HCT116 (cell line): ENCODE measurements at regions not wholly inside any gene's neighbourhood (a gene's known extent, or its start where the extent isn't known, plus 50 kb on each side); places are given as distances from the start of the nearest gene placed in this dataset.

Source experiments
- ATAC-seq: fragments of 200-7000 bp; cut with Tn5 transposase; 2 replicates; pipeline ENCODE4 v1.9.1; 2020; ENCODE audit warnings: mild to moderate bottlenecking, moderate library complexity
- BruUV-seq: library from RNA; stranded (reverse); fragments of 400-500 nt; replicated peaks from 2 replicates; lab custom pipeline; 2021; lab: Mats Ljungman, UMichigan
- CTCF ChIA-PET: fragments of 300-600 bp; sonication (Branson Sonifier 250); formaldehyde crosslinking; loops from one replicate; lab custom pipeline; 2021; ENCODE audit warnings: antibody characterized with exemption; lab: Charles Lee
- POLR2A ChIA-PET: fragments of 300-600, 350-600 bp; sonication (Branson Sonifier 250); formaldehyde crosslinking; loops from one replicate; lab custom pipeline; 2021; ENCODE audit warnings: antibody characterized with exemption; lab: Charles Lee
- RAD21 ChIA-PET, 2 experiments: fragments of 300-600 bp; sonication (Branson Sonifier 250); formaldehyde crosslinking; loops; one replicate each; lab custom pipeline; 2023; ENCODE audit warnings: low total read pairs in 2 of 2; ENCODE audit not compliant: uncharacterized antibody in 2 of 2, unreplicated experiment in 2 of 2, low non-redundant PET in 1 of 2; lab: Charles Lee
- DNase-seq: peaks from one replicate; pipeline ENCODE4 v3.0.0-alpha.2; 2010; ENCODE audit warnings: low read depth, low spot score
- H2AFZ ChIP-seq: fragments of 200-600 bp; shearing (Covaris generic), sonication (generic); 2 replicates; pipeline ENCODE4 v1.6.1; 2017; ENCODE audit warnings: low read depth, mixed run types, mixed read lengths, antibody characterized with exemption, low read length; ENCODE audit not compliant: poor library complexity, severe bottlenecking
- H3K27ac ChIP-seq: 2 replicates; pipeline ENCODE4 v1.5.1; 2012; ENCODE audit warnings: low read depth, low read length
- H3K27me3 ChIP-seq: fragments of 200-600 bp; sonication (generic); 2 replicates; pipeline ENCODE4 v1.6.1; 2016; ENCODE audit warnings: mixed run types, low read length, mixed read lengths; ENCODE audit not compliant: insufficient read depth
- H3K36me3 ChIP-seq, 2 experiments: fragments of 200-500 bp in 1 of 2; fragments of 200-600 bp in 1 of 2; sonication (Bioruptor generic) in 1 of 2; sonication (generic) in 1 of 2; 2 replicates each; pipeline versions ENCODE4 v1.5.1 to v1.6.1; 2014 to 2016; ENCODE audit warnings: low read length in 2 of 2, inconsistent platforms in 1 of 2, mixed read lengths in 1 of 2, mixed run types in 1 of 2; ENCODE audit not compliant: insufficient read depth in 2 of 2, control insufficient read depth in 1 of 2
- H3K4me1 ChIP-seq, 2 experiments: fragments of 200-600 bp in 1 of 2; sonication (generic) in 1 of 2; 2 replicates each; pipeline versions ENCODE4 v1.5.1 to v1.6.1; 2012 to 2017; ENCODE audit warnings: low read length in 2 of 2, inconsistent platforms in 1 of 2, mild to moderate bottlenecking in 1 of 2, mixed read lengths in 1 of 2, mixed run types in 1 of 2, moderate library complexity in 1 of 2; ENCODE audit not compliant: insufficient read depth in 2 of 2, control insufficient read depth in 1 of 2
- H3K4me2 ChIP-seq: fragments of 200-600 bp; sonication (generic); 2 replicates; pipeline ENCODE4 v1.6.1; 2017; ENCODE audit warnings: mixed run types, low read length, mixed read lengths
- H3K4me3 ChIP-seq, 2 experiments: fragments of 200-600 bp in 1 of 2; sonication (generic) in 1 of 2; replicated peaks in 1 of 2; 2 replicates each; pipeline ENCODE4 v1.5.1; 2011 to 2016; ENCODE audit warnings: low read length in 2 of 2, control low read depth in 1 of 2, low read depth in 1 of 2, mild to moderate bottlenecking in 1 of 2, mixed read lengths in 1 of 2, mixed run types in 1 of 2
- H3K79me2 ChIP-seq: fragments of 200-600 bp; sonication (generic); 2 replicates; pipeline ENCODE4 v1.6.1; 2017; ENCODE audit warnings: mild to moderate bottlenecking, mixed run types, low read length, moderate library complexity, mixed read lengths; ENCODE audit not compliant: insufficient read depth
- H3K9ac ChIP-seq: fragments of 200-600 bp; sonication (generic); 2 replicates; pipeline ENCODE4 v1.6.1; 2016; ENCODE audit warnings: low read length, mixed read lengths
- H3K9me2 ChIP-seq: fragments of 200-600 bp; sonication (generic), shearing (Covaris generic); 2 replicates; pipeline ENCODE4 v1.6.1; 2017; ENCODE audit warnings: mixed run types, mild to moderate bottlenecking, moderate library complexity; ENCODE audit not compliant: insufficient read depth
- H3K9me3 ChIP-seq, 2 experiments: fragments of 200-500 bp in 1 of 2; fragments of 200-600 bp in 1 of 2; sonication (Bioruptor generic) in 1 of 2; sonication (generic) in 1 of 2; 2 replicates each; pipeline ENCODE4 v1.6.1; 2014 to 2017; ENCODE audit warnings: low read length in 2 of 2, mixed read lengths in 2 of 2, inconsistent platforms in 1 of 2, low read depth in 1 of 2, mild to moderate bottlenecking in 1 of 2, mixed run types in 1 of 2, moderate library complexity in 1 of 2; ENCODE audit not compliant: control insufficient read depth in 1 of 2, insufficient read depth in 1 of 2
- H4K20me1 ChIP-seq: fragments of 200-600 bp; sonication (generic), shearing (Covaris generic); 2 replicates; pipeline ENCODE4 v1.6.1; 2017; ENCODE audit warnings: mixed run types, mild to moderate bottlenecking, moderate library complexity; ENCODE audit not compliant: insufficient read depth
- CBX3 ChIP-seq: IDR thresholded peaks from 2 replicates; pipeline ENCODE4 v1.6.1; 2012; ENCODE audit warnings: low read depth
- CEBPB ChIP-seq: IDR thresholded peaks from 2 replicates; pipeline ENCODE4 v1.6.1; 2012; ENCODE audit warnings: low read depth
- CTCF ChIP-seq, 3 experiments: fragments of 200-600 bp in 1 of 3; sonication (generic) in 1 of 3; IDR thresholded peaks in 2 of 3; conservative IDR thresholded peaks in 1 of 3; 2 replicates each; pipeline ENCODE4 v1.5.1; 2012 to 2017; ENCODE audit warnings: low read depth in 2 of 3, low read length in 2 of 3, antibody characterized with exemption in 1 of 3, borderline replicate concordance in 1 of 3, control low read depth in 1 of 3, mild to moderate bottlenecking in 1 of 3, mixed read lengths in 1 of 3, mixed run types in 1 of 3, moderate library complexity in 1 of 3; ENCODE audit not compliant: insufficient read depth in 1 of 3
- ELF1 ChIP-seq: IDR thresholded peaks from 2 replicates; pipeline ENCODE4 v1.6.1; 2012; ENCODE audit warnings: low read depth, borderline replicate concordance
- EZH2 ChIP-seq: fragments of 200-600 bp; sonication (generic); IDR thresholded peaks from 2 replicates; pipeline ENCODE4 v1.6.1; 2017; ENCODE audit warnings: antibody characterized with exemption, mixed run types
- EZH2phosphoT487 ChIP-seq: fragments of 200-600 bp; IDR thresholded peaks from 2 replicates; pipeline ENCODE4 v1.6.1; 2018; ENCODE audit warnings: antibody characterized with exemption, borderline replicate concordance
- JUND ChIP-seq: IDR thresholded peaks from 2 replicates; pipeline ENCODE4 v1.6.1; 2012
- POLR2A ChIP-seq: IDR thresholded peaks from 2 replicates; pipeline ENCODE4 v1.7.0; 2011; ENCODE audit warnings: borderline replicate concordance; ENCODE audit not compliant: insufficient read depth, insufficient read length; ENCODE audit errors: extremely low read depth
- POLR2AphosphoS5 ChIP-seq: IDR thresholded peaks from 2 replicates; pipeline ENCODE4 v1.6.1; 2011; ENCODE audit warnings: mild to moderate bottlenecking, low read depth, low read length, moderate library complexity
- SIN3A ChIP-seq: IDR thresholded peaks from 2 replicates; pipeline ENCODE4 v1.6.1; 2012; ENCODE audit warnings: low read depth
- SRF ChIP-seq: IDR thresholded peaks from 2 replicates; pipeline ENCODE4 v1.6.1; 2012; ENCODE audit warnings: low read depth
- TCF7L2 ChIP-seq: IDR thresholded peaks from 2 replicates; pipeline ENCODE4 v1.7.0; 2011; ENCODE audit warnings: borderline replicate concordance, inconsistent platforms; ENCODE audit not compliant: insufficient read depth, insufficient read length; ENCODE audit errors: extremely low read depth
- YY1 ChIP-seq: IDR thresholded peaks from 2 replicates; pipeline ENCODE4 v1.6.1; 2011; ENCODE audit warnings: low read length, low read depth, moderate library complexity, mild to moderate bottlenecking; ENCODE audit not compliant: insufficient replicate concordance; ENCODE audit errors: extremely low read depth
- ZFX ChIP-seq: fragments of 450-650 bp; IDR thresholded peaks from 2 replicates; pipeline ENCODE4 v1.6.1; 2017
- ZNF274 ChIP-seq: fragments of 200-500 bp; sonication (Bioruptor generic); IDR thresholded peaks from 2 replicates; pipeline ENCODE4 v1.6.1; 2014; ENCODE audit warnings: mild to moderate bottlenecking, low read depth, low read length, inconsistent platforms
- intact Hi-C: fragments of 100-400 bp; cut with micrococcal nuclease; formaldehyde crosslinking; loops from 2 replicates; pipeline ENCODE4 v1.10.0; 2022
- TF ChIP-seq, protein P1 (sequence below): IDR thresholded peaks from 2 replicates; pipeline ENCODE4 v1.6.1; 2011; ENCODE audit warnings: mild to moderate bottlenecking, low read length, moderate library complexity; ENCODE audit not compliant: insufficient replicate concordance; ENCODE audit errors: extremely low read depth
- TF ChIP-seq, protein P2 (sequence below): IDR thresholded peaks from 2 replicates; pipeline ENCODE4 v1.6.1; 2012

DNA sequence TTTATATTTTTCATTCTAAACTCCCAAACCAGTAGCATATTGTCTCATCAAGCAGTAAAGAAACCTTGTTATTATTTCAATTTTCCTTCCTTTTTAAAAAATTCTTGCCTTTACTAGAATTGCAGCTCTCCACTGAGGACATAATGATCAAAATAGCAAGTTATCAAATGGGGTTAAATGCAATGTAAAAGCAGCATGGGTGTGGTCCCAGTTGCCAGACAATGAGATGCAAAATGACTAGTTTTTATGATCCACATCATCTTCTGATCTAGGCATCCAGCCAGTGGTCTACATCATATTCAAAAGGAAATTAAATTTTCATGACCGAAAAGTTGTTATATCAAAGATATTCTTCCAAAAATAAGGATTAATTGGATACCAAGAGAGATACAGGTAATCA, 427.9 kb upstream of the SMIM31 start:
- CTCF ChIA-PET = no interaction called here
- POLR2A ChIA-PET = no interaction called here
- Histone ChIP-seq H3K4me3 (no peak overlapping the region), H2AFZ (no peak overlapping the region), H3K9ac (no peak overlapping the region), H3K4me2 (no peak overlapping the region), H3K27ac (no peak overlapping the region), H3K36me3 (no peaks in the 10 kb centered on the region), H3K9me3 (no peaks in the 10 kb centered on the region), H3K79me2 (no peaks in the 10 kb centered on the region), H3K9me2 (no peaks in the 10 kb centered on the region), H4K20me1 (no peaks in the 10 kb centered on the region), H3K27me3 (no peaks in the 10 kb centered on the region), H3K4me1 (no peaks in the 10 kb centered on the region)
- ATAC-seq (no peak), DNase-seq (no peak)
- RAD21 ChIA-PET = no interaction called here
- intact Hi-C loops = no loop called here
- no TSS peak for BruUV-seq
- TF ChIP-seq EZH2 = no peak
- TF ChIP-seq, protein P1, sequence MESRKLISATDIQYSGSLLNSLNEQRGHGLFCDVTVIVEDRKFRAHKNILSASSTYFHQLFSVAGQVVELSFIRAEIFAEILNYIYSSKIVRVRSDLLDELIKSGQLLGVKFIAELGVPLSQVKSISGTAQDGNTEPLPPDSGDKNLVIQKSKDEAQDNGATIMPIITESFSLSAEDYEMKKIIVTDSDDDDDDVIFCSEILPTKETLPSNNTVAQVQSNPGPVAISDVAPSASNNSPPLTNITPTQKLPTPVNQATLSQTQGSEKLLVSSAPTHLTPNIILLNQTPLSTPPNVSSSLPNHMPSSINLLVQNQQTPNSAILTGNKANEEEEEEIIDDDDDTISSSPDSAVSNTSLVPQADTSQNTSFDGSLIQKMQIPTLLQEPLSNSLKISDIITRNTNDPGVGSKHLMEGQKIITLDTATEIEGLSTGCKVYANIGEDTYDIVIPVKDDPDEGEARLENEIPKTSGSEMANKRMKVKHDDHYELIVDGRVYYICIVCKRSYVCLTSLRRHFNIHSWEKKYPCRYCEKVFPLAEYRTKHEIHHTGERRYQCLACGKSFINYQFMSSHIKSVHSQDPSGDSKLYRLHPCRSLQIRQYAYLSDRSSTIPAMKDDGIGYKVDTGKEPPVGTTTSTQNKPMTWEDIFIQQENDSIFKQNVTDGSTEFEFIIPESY = no peak
- TF ChIP-seq SRF = no peak
- TF ChIP-seq SIN3A = no peak
- TF ChIP-seq TCF7L2 = no peak
- TF ChIP-seq CBX3 = no peak
- TF ChIP-seq, protein P2, sequence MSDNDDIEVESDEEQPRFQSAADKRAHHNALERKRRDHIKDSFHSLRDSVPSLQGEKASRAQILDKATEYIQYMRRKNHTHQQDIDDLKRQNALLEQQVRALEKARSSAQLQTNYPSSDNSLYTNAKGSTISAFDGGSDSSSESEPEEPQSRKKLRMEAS = no peak
- TF ChIP-seq ZFX = no peak
- TF ChIP-seq CTCF (IDR thresholded peaks at IDR 0.05 in 2 of 3, conservative IDR thresholded peaks at IDR 0.05 in 1 of 3; ENCODE audit: borderline replicate concordance in 1 of 3, insufficient read depth in 1 of 3, low read depth in 2 of 3, low read length in 2 of 3) = no peak
- no peak for TF ChIP-seq POLR2AphosphoS5
- no peak for TF ChIP-seq YY1
- no peak for TF ChIP-seq EZH2phosphoT487
- TF ChIP-seq POLR2A = no peak
- TF ChIP-seq JUND = no peak
- no peak for TF ChIP-seq ZNF274
- TF ChIP-seq ELF1 = no peak
- no peak for TF ChIP-seq CEBPB
